K562 (cell line): ENCODE measurements at regions not wholly inside any gene's neighbourhood (a gene's known extent, or its start where the extent isn't known, plus 50 kb on each side); places are given as distances from the start of the nearest gene placed in this dataset.

ENCODE experiments used
- ATAC-seq: fragments of 200-7000 bp; cut with Tn5 transposase; 3 replicates; pipeline ENCODE4 v1.9.1; 2020; ENCODE audit warnings: moderate library complexity
- BruUV-seq: library from RNA; stranded (reverse); fragments of 400-500 nt; replicated peaks from 2 replicates; lab custom pipeline; 2021; lab: Mats Ljungman, UMichigan
- CTCF ChIA-PET: fragments of 300-600 bp; formaldehyde crosslinking; extraction: SDS; loops from one replicate; lab custom pipeline; 2021; ENCODE audit warnings: low intra/inter-chr PET ratio; lab: Yijun Ruan, JAX
- POLR2A ChIA-PET: fragments of 300-600, 350-650 bp; sonication (Branson Sonifier 250); formaldehyde crosslinking; extraction: SDS; loops from one replicate; lab custom pipeline; 2021; ENCODE audit warnings: antibody characterized with exemption, inconsistent platforms; lab: Yijun Ruan, JAX
- DNase-seq, 4 experiments: peaks; one replicate each; pipeline versions ENCODE4 v3.0.0 to v3.0.0-alpha.2; 2011 to 2018; ENCODE audit warnings: low spot score in 3 of 4, mixed read lengths in 3 of 4; ENCODE audit errors: extremely low read depth in 1 of 4
- FAIRE-seq: peaks from 2 replicates; lab custom pipeline; 2011; peaks lifted over from hg19 to GRCh38; lab: Jason Lieb, UNC
- H2AFZ ChIP-seq: 2 replicates; pipeline ENCODE4 v1.6.0; 2011; ENCODE audit warnings: low read depth, low read length, control low read depth, inconsistent platforms
- H3K27ac ChIP-seq: fragments of 200-600 bp; 3 replicates; pipeline ENCODE4 v1.8.0; 2011; ENCODE audit warnings: low read depth, mild to moderate bottlenecking, control low read depth, inconsistent platforms, low read length, moderate library complexity, mixed read lengths; ENCODE audit errors: extremely low read depth
- H3K27me3 ChIP-seq, 2 experiments: fragments of 300-600 bp in 1 of 2; 2 replicates in 1 of 2; 3 replicates in 1 of 2; pipeline versions ENCODE4 v1.6.0 to v1.8.0; 2011; ENCODE audit warnings: inconsistent platforms in 2 of 2, low read length in 2 of 2, mild to moderate bottlenecking in 1 of 2, mixed read lengths in 1 of 2, moderate library complexity in 1 of 2; ENCODE audit not compliant: control insufficient read depth in 2 of 2, insufficient read depth in 2 of 2
- H3K36me3 ChIP-seq: fragments of 300-600 bp; 3 replicates; pipeline ENCODE4 v1.8.0; 2011; ENCODE audit warnings: mild to moderate bottlenecking, low read length, inconsistent platforms; ENCODE audit not compliant: control insufficient read depth, insufficient read depth
- H3K4me1 ChIP-seq, 2 experiments: fragments of 200-600 bp in 1 of 2; replicated peaks in 1 of 2; 2 replicates in 1 of 2; 3 replicates in 1 of 2; pipeline versions ENCODE4 v1.5.1 to v1.8.0; 2011; ENCODE audit warnings: inconsistent platforms in 2 of 2, low read length in 2 of 2, mild to moderate bottlenecking in 1 of 2, mixed read lengths in 1 of 2, moderate library complexity in 1 of 2; ENCODE audit not compliant: control insufficient read depth in 2 of 2, insufficient read depth in 2 of 2
- H3K4me2 ChIP-seq: 2 replicates; pipeline ENCODE4 v1.6.1; 2011; ENCODE audit warnings: low read length, control low read depth, inconsistent platforms, mixed read lengths; ENCODE audit not compliant: insufficient read depth
- H3K4me3 ChIP-seq: fragments of 200-600 bp; sonication (generic), shearing (Covaris generic); 2 replicates; pipeline ENCODE4 v1.5.1; 2016; ENCODE audit warnings: control low read depth, inconsistent platforms
- H3K79me2 ChIP-seq: fragments of 200-600 bp; 3 replicates; pipeline ENCODE4 v1.8.0; 2011; ENCODE audit warnings: low read length, inconsistent platforms; ENCODE audit not compliant: control insufficient read depth, insufficient read depth
- H3K9ac ChIP-seq, 2 experiments: 2 replicates each; pipeline versions ENCODE4 v1.6.0 to v1.6.1; 2011; ENCODE audit warnings: low read depth in 2 of 2, low read length in 2 of 2, control low read depth in 1 of 2, inconsistent platforms in 1 of 2, mild to moderate bottlenecking in 1 of 2, mixed read lengths in 1 of 2; ENCODE audit not compliant: insufficient read depth in 1 of 2
- H3K9me1 ChIP-seq: one replicate; pipeline ENCODE4 v1.6.0; 2011; ENCODE audit warnings: inconsistent platforms, mild to moderate bottlenecking, low read length, moderate library complexity; ENCODE audit not compliant: control insufficient read depth, insufficient read depth
- H3K9me3 ChIP-seq: replicated peaks from 2 replicates; pipeline ENCODE4 v1.5.1; 2011; ENCODE audit warnings: low read depth, low read length, inconsistent platforms; ENCODE audit not compliant: control insufficient read depth, insufficient read depth
- H4K20me1 ChIP-seq: replicated peaks from 2 replicates; pipeline ENCODE4 v1.6.1; 2011; ENCODE audit warnings: low read length, inconsistent platforms, mixed read lengths; ENCODE audit not compliant: control insufficient read depth, insufficient read depth
- ARNT ChIP-seq, 2 experiments: fragments of 450-650 bp; IDR thresholded peaks; 2 replicates each; pipeline ENCODE4 v1.6.1; 2016; ENCODE audit warnings: mild to moderate bottlenecking in 1 of 2
- BRD4 ChIP-seq: fragments of 200-600 bp; sonication (generic); IDR thresholded peaks from 2 replicates; pipeline ENCODE4 v1.6.1; 2017; ENCODE audit warnings: inconsistent platforms
- CBFA2T3 ChIP-seq: fragments of 450-650 bp; IDR thresholded peaks from 2 replicates; pipeline ENCODE4 v1.6.1; 2017
- CSDE1 ChIP-seq, 2 experiments: fragments of 450-650 bp; IDR thresholded peaks; 2 replicates each; pipeline ENCODE4 v1.6.1; 2016; ENCODE audit warnings: mild to moderate bottlenecking in 1 of 2
- MCM3 ChIP-seq: fragments of 450-650 bp; IDR thresholded peaks from 2 replicates; pipeline ENCODE4 v1.6.1; 2016
- MEF2D ChIP-seq: conservative IDR thresholded peaks from 2 replicates; pipeline ENCODE4 v1.6.1; 2016; ENCODE audit warnings: low read depth, missing genetic modification characterization, missing compliant biosample characterization
- MTA1 ChIP-seq: fragments of 450-650 bp; IDR thresholded peaks from 2 replicates; pipeline ENCODE4 v1.6.1; 2017; ENCODE audit warnings: borderline replicate concordance
- POLR2H ChIP-seq: IDR thresholded peaks from 2 replicates; pipeline ENCODE4 v1.6.1; 2016; ENCODE audit warnings: missing genetic modification characterization, low read depth, mild to moderate bottlenecking, control low read depth, missing compliant biosample characterization, moderate library complexity
- SUPT5H ChIP-seq: fragments of 450-650 bp; IDR thresholded peaks from 2 replicates; pipeline ENCODE4 v1.6.1; 2016
- XRCC3 ChIP-seq: fragments of 450-650 bp; IDR thresholded peaks from 2 replicates; pipeline ENCODE4 v1.6.1; 2017; ENCODE audit warnings: mild to moderate bottlenecking, moderate library complexity
- ZNF263 ChIP-seq: sonication (generic); formaldehyde crosslinking; IDR thresholded peaks from 2 replicates; pipeline ENCODE4 v1.8.0; 2022; ENCODE audit warnings: mild to moderate bottlenecking, missing genetic modification reagents, borderline replicate concordance
- ZNF589 ChIP-seq: fragments of 200-800 bp; sonication (Bioruptor generic); IDR thresholded peaks from 2 replicates; pipeline ENCODE4 v1.6.1; 2016; ENCODE audit warnings: low read depth, missing genetic modification characterization, missing compliant biosample characterization
- ZNF717 ChIP-seq: fragments of 250-450 bp; sonication (Bioruptor Pico); IDR thresholded peaks from 2 replicates; pipeline ENCODE4 v1.5.0; 2021
- ZNF780A ChIP-seq: fragments of 250-450 bp; sonication (Bioruptor Pico); IDR thresholded peaks from 2 replicates; pipeline ENCODE4 v1.5.0; 2021; ENCODE audit warnings: mild to moderate bottlenecking
- WGBS: fragments of 100-300 bp; shearing (Covaris generic); methylation state at CpG from one replicate; pipeline ENCODE4 v1.1.6; 2016; ENCODE audit warnings: low coverage, mixed read lengths; ENCODE audit not compliant: insufficient coverage; ENCODE audit errors: missing lambda C conversion rate; 5-methylcytosine and 5-hydroxymethylcytosine counted together
- in situ Hi-C: fragments of 300-500 bp; cut with MboI; formaldehyde crosslinking; loops from 4 replicates; pipeline ENCODE4 v1.15.0; 2018; ENCODE audit warnings: inconsistent platforms, mixed read lengths
- intact Hi-C: fragments of 100-400 bp; cut with micrococcal nuclease; formaldehyde crosslinking; loops from 2 replicates; pipeline ENCODE4 v1.14.2; 2022
- TF ChIP-seq, protein P1 (sequence below), 2 experiments: fragments of 450-650 bp; IDR thresholded peaks; 2 replicates each; pipeline ENCODE4 v1.6.1; 2018; ENCODE audit warnings: mild to moderate bottlenecking in 2 of 2, low read depth in 1 of 2; ENCODE audit not compliant: partially characterized antibody in 2 of 2
- TF ChIP-seq, protein P2 (sequence below): fragments of 450-650 bp; formaldehyde crosslinking; IDR thresholded peaks from 2 replicates; pipeline ENCODE4 v1.4.0; 2020; ENCODE audit warnings: mild to moderate bottlenecking, moderate library complexity

DNA sequence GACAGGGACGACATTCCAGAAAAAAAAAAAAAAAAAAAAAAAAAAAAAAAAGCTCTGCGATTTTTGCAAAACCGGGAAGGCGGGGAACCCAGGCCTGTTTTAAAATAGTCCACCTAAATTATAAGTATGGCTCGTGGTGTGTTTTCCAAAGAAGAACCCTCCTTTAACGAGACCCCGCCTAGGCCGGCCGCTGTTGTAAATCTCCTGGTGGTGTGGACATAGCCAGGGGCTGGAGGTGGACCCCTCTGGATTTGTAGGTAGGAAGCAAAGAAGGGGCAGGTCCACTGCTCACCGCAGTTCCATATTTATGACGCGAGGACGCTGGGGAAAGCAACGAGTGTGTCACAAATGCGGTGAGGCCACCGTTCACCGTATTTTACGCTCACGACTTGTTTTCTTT, 94.0 kb upstream of the SHOX start (continued):
- TF ChIP-seq, protein P1, sequence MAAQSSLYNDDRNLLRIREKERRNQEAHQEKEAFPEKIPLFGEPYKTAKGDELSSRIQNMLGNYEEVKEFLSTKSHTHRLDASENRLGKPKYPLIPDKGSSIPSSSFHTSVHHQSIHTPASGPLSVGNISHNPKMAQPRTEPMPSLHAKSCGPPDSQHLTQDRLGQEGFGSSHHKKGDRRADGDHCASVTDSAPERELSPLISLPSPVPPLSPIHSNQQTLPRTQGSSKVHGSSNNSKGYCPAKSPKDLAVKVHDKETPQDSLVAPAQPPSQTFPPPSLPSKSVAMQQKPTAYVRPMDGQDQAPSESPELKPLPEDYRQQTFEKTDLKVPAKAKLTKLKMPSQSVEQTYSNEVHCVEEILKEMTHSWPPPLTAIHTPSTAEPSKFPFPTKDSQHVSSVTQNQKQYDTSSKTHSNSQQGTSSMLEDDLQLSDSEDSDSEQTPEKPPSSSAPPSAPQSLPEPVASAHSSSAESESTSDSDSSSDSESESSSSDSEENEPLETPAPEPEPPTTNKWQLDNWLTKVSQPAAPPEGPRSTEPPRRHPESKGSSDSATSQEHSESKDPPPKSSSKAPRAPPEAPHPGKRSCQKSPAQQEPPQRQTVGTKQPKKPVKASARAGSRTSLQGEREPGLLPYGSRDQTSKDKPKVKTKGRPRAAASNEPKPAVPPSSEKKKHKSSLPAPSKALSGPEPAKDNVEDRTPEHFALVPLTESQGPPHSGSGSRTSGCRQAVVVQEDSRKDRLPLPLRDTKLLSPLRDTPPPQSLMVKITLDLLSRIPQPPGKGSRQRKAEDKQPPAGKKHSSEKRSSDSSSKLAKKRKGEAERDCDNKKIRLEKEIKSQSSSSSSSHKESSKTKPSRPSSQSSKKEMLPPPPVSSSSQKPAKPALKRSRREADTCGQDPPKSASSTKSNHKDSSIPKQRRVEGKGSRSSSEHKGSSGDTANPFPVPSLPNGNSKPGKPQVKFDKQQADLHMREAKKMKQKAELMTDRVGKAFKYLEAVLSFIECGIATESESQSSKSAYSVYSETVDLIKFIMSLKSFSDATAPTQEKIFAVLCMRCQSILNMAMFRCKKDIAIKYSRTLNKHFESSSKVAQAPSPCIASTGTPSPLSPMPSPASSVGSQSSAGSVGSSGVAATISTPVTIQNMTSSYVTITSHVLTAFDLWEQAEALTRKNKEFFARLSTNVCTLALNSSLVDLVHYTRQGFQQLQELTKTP (IDR thresholded peaks at IDR 0.05; ENCODE audit: low read depth in 1 of 2, partially characterized antibody in 2 of 2) = no peak
- TF ChIP-seq MCM3 = no peak
- TF ChIP-seq CBFA2T3 = no peak
- no peak for TF ChIP-seq SUPT5H
- TF ChIP-seq BRD4 = no peak
- no peak for TF ChIP-seq POLR2H (tag)
- TF ChIP-seq ZNF780A (CRISPR knock-in tag) = no peak
- TF ChIP-seq MTA1 = no peak

DNA sequence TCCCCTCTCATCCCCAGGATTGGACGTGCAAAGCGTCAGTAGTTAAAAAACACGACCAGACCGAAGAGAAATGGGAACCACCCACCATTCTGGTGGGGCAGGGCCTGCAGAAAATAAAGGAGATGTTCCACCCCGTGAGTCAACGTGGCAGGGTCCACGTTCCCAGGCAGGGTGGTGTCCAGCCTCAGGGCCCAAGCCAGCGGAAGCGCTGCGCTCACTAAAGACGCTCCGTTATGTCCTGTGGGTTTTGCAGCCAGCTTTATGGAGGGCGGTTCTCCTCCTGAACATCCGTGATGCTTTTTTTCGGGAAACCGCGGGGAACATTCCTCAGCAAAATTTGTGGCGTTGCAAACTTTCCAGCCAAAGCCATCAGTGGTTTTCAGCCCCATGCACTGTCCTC, 93.4 kb upstream of the SHOX start:
- in situ Hi-C loops = no loop called here
- Histone ChIP-seq H3K9me3 (no peaks in the 10 kb centered on the region), H3K27me3 (peaks cover 0 to 14% of the 10 kb centered on the region in 2 experiments; a peak in 1 of 5 replicates), H3K9me1 (no peaks in the 10 kb centered on the region), H3K27ac (no peak overlapping the region), H3K4me2 (no peak overlapping the region), H4K20me1 (no peaks in the 10 kb centered on the region), H3K9ac (no peak overlapping the region), H2AFZ (no peak overlapping the region), H3K79me2 (no peaks in the 10 kb centered on the region), H3K36me3 (no peaks in the 10 kb centered on the region), H3K4me1 (no peaks in the 10 kb centered on the region; a peak in 1 of 5 replicates), H3K4me3 (no peak overlapping the region)
- no peak for DNase-seq
- BruUV-seq = no TSS peak
- CTCF ChIA-PET = no interaction called here
- WGBS = 6% methylated on average over 18 of the region's 18 CpGs
- no peak for TF ChIP-seq ZNF589 (CRISPR knock-in tag)
- no peak for TF ChIP-seq ZNF263 (CRISPR knock-in tag)
- no peak for TF ChIP-seq CSDE1 (IDR thresholded peaks at IDR 0.05)
- no peak for TF ChIP-seq ARNT (IDR thresholded peaks at IDR 0.05)
- TF ChIP-seq ZNF717 (CRISPR knock-in tag) = no peak
- TF ChIP-seq, protein P2, sequence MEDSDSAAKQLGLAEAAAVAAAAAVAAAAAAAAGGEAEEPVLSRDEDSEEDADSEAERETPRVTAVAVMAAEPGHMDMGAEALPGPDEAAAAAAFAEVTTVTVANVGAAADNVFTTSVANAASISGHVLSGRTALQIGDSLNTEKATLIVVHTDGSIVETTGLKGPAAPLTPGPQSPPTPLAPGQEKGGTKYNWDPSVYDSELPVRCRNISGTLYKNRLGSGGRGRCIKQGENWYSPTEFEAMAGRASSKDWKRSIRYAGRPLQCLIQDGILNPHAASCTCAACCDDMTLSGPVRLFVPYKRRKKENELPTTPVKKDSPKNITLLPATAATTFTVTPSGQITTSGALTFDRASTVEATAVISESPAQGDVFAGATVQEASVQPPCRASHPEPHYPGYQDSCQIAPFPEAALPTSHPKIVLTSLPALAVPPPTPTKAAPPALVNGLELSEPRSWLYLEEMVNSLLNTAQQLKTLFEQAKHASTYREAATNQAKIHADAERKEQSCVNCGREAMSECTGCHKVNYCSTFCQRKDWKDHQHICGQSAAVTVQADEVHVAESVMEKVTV = no peak
- TF ChIP-seq XRCC3 = no peak
- no peak for TF ChIP-seq MEF2D
- FAIRE-seq = no peak
- intact Hi-C loops = no loop called here
- POLR2A ChIA-PET = no interaction called here
- no peak for ATAC-seq
